Nephron progenitor cell (in vitro differentiated cells): ENCODE measurements at regions not wholly inside any gene's neighbourhood (a gene's known extent, or its start where the extent isn't known, plus 50 kb on each side); places are given as distances from the start of the nearest gene placed in this dataset.

Experiments
- DNase-seq: peaks from one replicate; pipeline ENCODE4 v3.0.0; 2021
- H3K27ac Mint-ChIP-seq: 2 replicates; pipeline ENCODE4 v1.8.0; 2021; ENCODE audit warnings: mild to moderate bottlenecking, moderate library complexity, mixed read lengths
- H3K27me3 Mint-ChIP-seq: 2 replicates; pipeline ENCODE4 v1.8.0; 2021; ENCODE audit warnings: mild to moderate bottlenecking, low read depth, mixed read lengths; ENCODE audit not compliant: poor library complexity
- H3K36me3 Mint-ChIP-seq: 2 replicates; pipeline ENCODE4 v1.8.0; 2021; ENCODE audit warnings: low read depth, mixed read lengths
- H3K4me1 Mint-ChIP-seq: 2 replicates; pipeline ENCODE4 v1.8.0; 2021; ENCODE audit warnings: mixed read lengths
- H3K4me3 Mint-ChIP-seq: 2 replicates; pipeline ENCODE4 v1.8.0; 2021; ENCODE audit warnings: mild to moderate bottlenecking, moderate library complexity, mixed read lengths
- H3K9me3 Mint-ChIP-seq: 2 replicates; pipeline ENCODE4 v1.8.0; 2021; ENCODE audit warnings: mild to moderate bottlenecking, moderate library complexity, mixed read lengths
- TF ChIP-seq, protein P1 (sequence below): fragments of 200-600 bp; sonication (generic); IDR thresholded peaks from 2 replicates; pipeline ENCODE4 v1.5.0; 2021; ENCODE audit warnings: antibody characterized with exemption

DNA sequence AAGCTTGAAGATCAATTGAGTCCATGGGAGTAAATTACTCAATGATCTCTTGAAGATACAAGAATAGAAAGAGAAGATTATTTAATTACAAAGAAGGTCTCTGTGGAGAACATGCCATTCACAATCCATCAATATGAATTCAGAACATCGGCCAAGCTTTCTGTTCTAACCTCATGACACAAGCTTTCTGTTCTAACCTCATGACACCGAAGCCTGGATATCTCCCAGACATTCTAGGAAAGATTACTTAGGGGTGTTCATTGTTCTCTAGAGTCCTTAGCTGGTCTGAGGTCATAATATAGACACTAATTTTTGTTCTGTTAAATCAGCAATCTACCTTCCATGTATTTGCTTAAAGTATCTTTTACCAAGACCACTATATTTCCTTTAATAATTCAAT, 95.5 kb downstream of the RDH14 start:
- Mint-ChIP-seq H3K36me3 (peaks cover 9% of the 10 kb centered on the region), H3K27me3 (peaks cover 7% of the 10 kb centered on the region), H3K4me1 (peaks cover 18% of the 10 kb centered on the region), H3K9me3 (peaks cover 36% of the 10 kb centered on the region), H3K27ac (no peak overlapping the region), H3K4me3 (no peak overlapping the region)
- no peak for DNase-seq
- TF ChIP-seq, protein P1, sequence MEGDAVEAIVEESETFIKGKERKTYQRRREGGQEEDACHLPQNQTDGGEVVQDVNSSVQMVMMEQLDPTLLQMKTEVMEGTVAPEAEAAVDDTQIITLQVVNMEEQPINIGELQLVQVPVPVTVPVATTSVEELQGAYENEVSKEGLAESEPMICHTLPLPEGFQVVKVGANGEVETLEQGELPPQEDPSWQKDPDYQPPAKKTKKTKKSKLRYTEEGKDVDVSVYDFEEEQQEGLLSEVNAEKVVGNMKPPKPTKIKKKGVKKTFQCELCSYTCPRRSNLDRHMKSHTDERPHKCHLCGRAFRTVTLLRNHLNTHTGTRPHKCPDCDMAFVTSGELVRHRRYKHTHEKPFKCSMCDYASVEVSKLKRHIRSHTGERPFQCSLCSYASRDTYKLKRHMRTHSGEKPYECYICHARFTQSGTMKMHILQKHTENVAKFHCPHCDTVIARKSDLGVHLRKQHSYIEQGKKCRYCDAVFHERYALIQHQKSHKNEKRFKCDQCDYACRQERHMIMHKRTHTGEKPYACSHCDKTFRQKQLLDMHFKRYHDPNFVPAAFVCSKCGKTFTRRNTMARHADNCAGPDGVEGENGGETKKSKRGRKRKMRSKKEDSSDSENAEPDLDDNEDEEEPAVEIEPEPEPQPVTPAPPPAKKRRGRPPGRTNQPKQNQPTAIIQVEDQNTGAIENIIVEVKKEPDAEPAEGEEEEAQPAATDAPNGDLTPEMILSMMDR, result no peak

DNA sequence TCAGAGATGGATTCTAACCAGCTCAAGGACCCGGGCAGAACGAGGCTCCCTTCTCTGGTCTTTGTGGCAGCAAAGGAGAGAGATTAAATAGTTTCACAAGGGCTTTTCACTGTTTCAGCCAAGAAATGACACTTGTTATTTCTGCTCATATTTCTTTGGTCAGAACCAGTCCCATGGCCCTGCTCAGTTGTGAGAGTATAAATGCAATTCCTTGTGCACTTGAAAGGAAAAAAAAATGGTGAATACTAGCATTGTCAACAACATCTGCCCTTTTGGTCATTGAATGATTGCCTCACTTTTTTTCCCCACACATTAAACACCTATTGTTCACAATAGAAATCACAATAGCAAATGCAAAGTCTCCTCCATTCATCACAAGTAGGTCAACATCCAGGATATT, 104.4 kb downstream of the RDH14 start:
- Mint-ChIP-seq H3K36me3 (no peaks in the 10 kb centered on the region), H3K4me1 (peaks cover 13% of the 10 kb centered on the region), H3K27ac (no peak overlapping the region), H3K27me3 (peaks cover 2% of the 10 kb centered on the region), H3K4me3 (no peak overlapping the region), H3K9me3 (peaks cover 25% of the 10 kb centered on the region)
- DNase-seq, result no peak
- TF ChIP-seq, protein P1, result no peak

DNA sequence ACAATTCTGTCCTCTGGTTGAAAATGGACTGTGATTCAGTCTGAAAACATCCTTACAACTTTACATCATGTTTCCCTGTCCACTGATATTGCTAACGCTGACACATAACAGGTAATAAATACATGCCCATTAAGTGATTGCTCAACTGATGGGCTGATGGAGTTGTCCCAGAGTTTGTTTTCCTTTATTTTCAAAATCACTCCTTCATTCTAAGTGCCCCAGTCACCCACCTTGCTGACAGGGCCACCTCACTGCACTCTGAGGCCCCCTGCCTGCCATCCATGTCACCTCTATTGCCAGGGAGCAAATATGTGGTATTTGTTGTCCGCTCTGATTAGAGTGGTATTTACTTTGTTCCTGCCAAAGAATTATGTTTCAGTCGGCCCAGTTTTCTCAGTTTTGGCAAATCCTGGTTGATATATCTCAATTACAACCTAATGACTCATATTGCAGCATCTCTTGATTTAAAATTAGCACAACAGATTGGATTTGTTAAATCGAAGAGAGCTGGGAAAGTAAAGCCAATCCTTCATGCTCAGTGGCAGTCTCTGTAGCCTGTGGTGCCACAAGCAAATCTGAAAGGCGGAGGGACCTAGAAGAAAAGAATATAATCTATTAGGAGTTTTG, 105.1 kb downstream of the RDH14 start:
- H3K4me3 Mint-ChIP-seq, result no peak overlapping the region
- H3K9me3 Mint-ChIP-seq, result peaks cover 18% of the 10 kb centered on the region
- DNase-seq, result peak; percentile 10
- H3K4me1 Mint-ChIP-seq, result peaks cover 17% of the 10 kb centered on the region
- no peak overlapping the region for H3K27ac Mint-ChIP-seq
- TF ChIP-seq, protein P1, result peak; percentile 37
- H3K36me3 Mint-ChIP-seq, result no peaks in the 10 kb centered on the region
- peaks cover 5% of the 10 kb centered on the region for H3K27me3 Mint-ChIP-seq

DNA sequence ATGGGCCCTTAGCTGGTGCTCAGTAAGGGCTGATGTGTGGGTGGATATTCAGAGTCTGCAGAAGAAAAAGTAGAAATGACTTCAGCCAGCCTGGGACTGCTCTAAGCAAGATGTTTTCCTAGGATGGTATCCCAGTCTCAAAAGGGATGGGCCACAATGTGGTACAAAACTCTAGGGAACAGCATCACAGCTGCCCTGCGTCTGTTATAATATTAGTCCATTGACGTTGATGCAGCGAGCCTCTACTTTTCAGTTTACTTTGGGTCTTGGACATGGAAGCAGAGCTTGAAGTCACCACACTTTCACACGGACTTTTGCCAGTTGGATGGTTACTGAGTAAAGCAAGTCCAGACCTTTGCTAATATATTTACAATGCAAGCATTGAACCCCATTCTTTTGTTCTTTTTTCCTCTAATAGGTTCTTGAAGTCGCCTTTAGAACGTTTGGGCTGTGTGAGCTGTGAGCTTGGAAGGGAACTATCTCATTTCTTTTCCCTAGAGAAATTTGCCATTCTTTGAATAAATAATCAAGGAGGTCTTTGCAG, 105.7 kb downstream of the RDH14 start:
- DNase-seq, result no peak
- Mint-ChIP-seq H3K27me3 (peaks cover 5% of the 10 kb centered on the region), H3K4me1 (peaks cover 17% of the 10 kb centered on the region), H3K4me3 (no peak overlapping the region), H3K27ac (no peak overlapping the region), H3K36me3 (no peaks in the 10 kb centered on the region), H3K9me3 (peaks cover 12% of the 10 kb centered on the region)
- TF ChIP-seq, protein P1, result no peak

DNA sequence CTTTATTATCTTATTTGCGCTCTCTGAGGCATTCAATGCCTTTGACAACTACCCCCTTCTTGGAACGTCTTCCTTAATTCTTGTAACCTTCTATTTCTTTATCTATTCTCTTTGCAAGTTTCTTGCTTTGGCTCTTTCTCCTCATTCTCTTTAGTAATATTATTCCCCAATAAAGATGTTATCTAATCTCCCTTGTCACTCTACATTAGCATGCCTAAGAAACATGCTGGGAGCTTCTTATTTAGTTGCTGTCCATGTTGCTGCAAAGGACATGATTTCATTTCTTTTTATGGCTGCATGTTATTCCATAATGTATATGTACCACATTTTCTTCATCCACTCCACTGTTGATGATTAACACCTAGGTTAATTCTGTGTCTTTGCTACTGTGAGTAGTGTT, 113.7 kb downstream of the RDH14 start:
- Mint-ChIP-seq H3K9me3 (no peaks in the 10 kb centered on the region), H3K27ac (no peak overlapping the region), H3K36me3 (no peaks in the 10 kb centered on the region), H3K27me3 (peaks cover 11% of the 10 kb centered on the region), H3K4me3 (no peak overlapping the region), H3K4me1 (peaks cover 13% of the 10 kb centered on the region)
- no peak for DNase-seq
- TF ChIP-seq, protein P1, result no peak
